ENCODE measurements at regions not wholly inside any gene's neighbourhood (a gene's known extent, or its start where the extent isn't known, plus 50 kb on each side); places are given as distances from the start of the nearest gene placed in this dataset.

GRCh38 chr10:130395248-130395936 is 259.2 kb downstream of the GLRX3 start:
- DNase-seq (ENCODE audit: extremely low spot score): no peak
- TF ChIP-seq LEF1 (IDR thresholded peaks at IDR 0.05; ENCODE audit: borderline replicate concordance): no peak
- no peak for TF ChIP-seq HDGF (IDR thresholded peaks at IDR 0.05; ENCODE audit: borderline replicate concordance)
- no peak for TF ChIP-seq CTBP1 (IDR thresholded peaks at IDR 0.05; ENCODE audit: borderline replicate concordance)
- no peak for TF ChIP-seq NFRKB (IDR thresholded peaks at IDR 0.05)
- no peak for TF ChIP-seq PKNOX1 (IDR thresholded peaks at IDR 0.05)
- TF ChIP-seq FOXA1 (IDR thresholded peaks at IDR 0.05): no peak
- TF ChIP-seq SUZ12 (IDR thresholded peaks at IDR 0.05): no peak
- no peak for TF ChIP-seq ZNF384 (IDR thresholded peaks at IDR 0.05)
- TF ChIP-seq SP1 (IDR thresholded peaks at IDR 0.05): no peak
- POLR2A ChIA-PET: no interaction called here
- CTCF ChIA-PET: no interaction called here

- ChIA-PET CTCF (no interaction called here), POLR2A (no interaction called here)
- DNase-seq (ENCODE audit: extremely low spot score): no peak
- TF ChIP-seq SP1 (IDR thresholded peaks at IDR 0.05) (no peak), PKNOX1 (IDR thresholded peaks at IDR 0.05) (no peak), ARNT (IDR thresholded peaks at IDR 0.05) (no peak), FOXM1 (IDR thresholded peaks at IDR 0.05; ENCODE audit: borderline replicate concordance) (no peak), ZNF384 (IDR thresholded peaks at IDR 0.05) (no peak), ELF4 (IDR thresholded peaks at IDR 0.05) (no peak), L3MBTL2 (conservative IDR thresholded peaks at IDR 0.05) (no peak)
Observed at GRCh38 chr10:130396044-130396443, 259.9 kb downstream of the GLRX3 start.

GRCh38 chr10:130398090-130398994 is 262.2 kb downstream of the GLRX3 start:
- ChIA-PET POLR2A (no interaction called here), CTCF (no interaction called here)
- TF ChIP-seq SUZ12 (IDR thresholded peaks at IDR 0.05): no peak
- no peak for TF ChIP-seq FOXK2 (IDR thresholded peaks at IDR 0.05)
- no peak for TF ChIP-seq HDGF (IDR thresholded peaks at IDR 0.05; ENCODE audit: borderline replicate concordance)
- no peak for TF ChIP-seq ARNT (IDR thresholded peaks at IDR 0.05)
- no peak for TF ChIP-seq LEF1 (IDR thresholded peaks at IDR 0.05; ENCODE audit: borderline replicate concordance)
- no peak for TF ChIP-seq BHLHE40 (IDR thresholded peaks at IDR 0.05; ENCODE audit: borderline replicate concordance)
- no peak for TF ChIP-seq TARDBP (IDR thresholded peaks at IDR 0.05)
- no peak for TF ChIP-seq FOXA1 (IDR thresholded peaks at IDR 0.05)
- TF ChIP-seq L3MBTL2 (conservative IDR thresholded peaks at IDR 0.05): no peak
- no peak for TF ChIP-seq ELF4 (IDR thresholded peaks at IDR 0.05)
- no peak for TF ChIP-seq ZNF384 (IDR thresholded peaks at IDR 0.05)
- no peak for TF ChIP-seq FOXM1 (IDR thresholded peaks at IDR 0.05; ENCODE audit: borderline replicate concordance)
- TF ChIP-seq SP1 (IDR thresholded peaks at IDR 0.05): no peak
- no peak for DNase-seq (ENCODE audit: extremely low spot score)

- ChIA-PET POLR2A (no interaction called here), CTCF (no interaction called here)
- DNase-seq (ENCODE audit: extremely low spot score): no peak
- TF ChIP-seq ELF4 (IDR thresholded peaks at IDR 0.05) (no peak), NFRKB (IDR thresholded peaks at IDR 0.05) (no peak), CTBP1 (IDR thresholded peaks at IDR 0.05; ENCODE audit: borderline replicate concordance) (no peak), HDGF (IDR thresholded peaks at IDR 0.05; ENCODE audit: borderline replicate concordance) (no peak), SP1 (IDR thresholded peaks at IDR 0.05) (no peak), L3MBTL2 (conservative IDR thresholded peaks at IDR 0.05) (no peak)
Observed at GRCh38 chr10:130399425-130399950, 263.3 kb downstream of the GLRX3 start.

GRCh38 chr10:130400890-130401289 is 264.7 kb downstream of the GLRX3 start:
- POLR2A ChIA-PET: no interaction called here
- CTCF ChIA-PET: no interaction called here
- TF ChIP-seq FOXA1 (IDR thresholded peaks at IDR 0.05) (no peak), FOXK2 (IDR thresholded peaks at IDR 0.05) (no peak), FOXM1 (IDR thresholded peaks at IDR 0.05; ENCODE audit: borderline replicate concordance) (no peak), HDGF (IDR thresholded peaks at IDR 0.05; ENCODE audit: borderline replicate concordance) (no peak), SP1 (IDR thresholded peaks at IDR 0.05) (no peak), LEF1 (IDR thresholded peaks at IDR 0.05; ENCODE audit: borderline replicate concordance) (no peak)
- DNase-seq (ENCODE audit: extremely low spot score): no peak

GRCh38 chr10:130401860-130402765 is 265.9 kb downstream of the GLRX3 start:
- TF ChIP-seq FOXA1 (IDR thresholded peaks at IDR 0.05): no peak
- TF ChIP-seq FOXK2 (IDR thresholded peaks at IDR 0.05): no peak
- DNase-seq (ENCODE audit: extremely low spot score): no peak
- ChIA-PET CTCF (no interaction called here), POLR2A (no interaction called here)

All from HEK293T (cell line).